NCI-H2196 treated with DMSO at 0.1 percent for 48 hours (cell line): ENCODE measurements at regions not wholly inside any gene's neighbourhood (a gene's known extent, or its start where the extent isn't known, plus 50 kb on each side); places are given as distances from the start of the nearest gene placed in this dataset.
A peak's percentile ranks its signal among the peaks of the same experiment; 100 is the strongest.
"Not testable (repeated sequence)": the region's sequence is repeated elsewhere in the genome, so short reads cannot be mapped to it uniquely, and the experiment has no call there.

Experiments used
- DNase-seq: peaks from one replicate; lab custom pipeline; 2025; ENCODE audit not compliant: unreplicated experiment; lab: John Stamatoyannopoulos, UW

GRCh38 chr3:130800829-130801228 lies 54.2 kb upstream of the PIK3R4 start:
- DNase-seq: no peak

DNA sequence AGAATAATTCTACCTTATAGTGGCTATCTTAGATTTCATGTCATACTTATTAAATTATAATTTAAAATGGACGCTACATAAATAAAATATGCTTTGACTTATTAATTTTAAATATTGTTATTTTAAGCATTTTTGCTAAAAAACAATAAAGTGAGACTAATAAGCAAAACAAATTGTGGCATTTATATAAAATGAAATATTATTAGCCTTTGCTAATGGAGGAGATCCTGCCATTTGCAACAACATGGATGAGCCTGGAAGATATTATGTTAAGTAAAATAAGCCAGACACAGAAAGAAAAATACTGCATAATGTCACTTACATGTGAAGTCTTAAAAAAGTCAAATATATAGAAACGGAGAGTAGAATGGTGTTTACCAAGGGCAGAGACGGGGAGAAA lies 54.8 kb upstream of the PIK3R4 start:
- no peak for DNase-seq

GRCh38 chr3:130811557-130811956 lies 64.9 kb upstream of the PIK3R4 start:
- peak; percentile 38 for DNase-seq

GRCh38 chr3:130814691-130815472 lies 68.3 kb upstream of the PIK3R4 start:
- DNase-seq: no peak

- DNase-seq: no peak
Measured at GRCh38 chr3:130816561-130817445, 70.2 kb upstream of the PIK3R4 start.

GRCh38 chr3:130818066-130818465 lies 71.4 kb upstream of the PIK3R4 start:
- DNase-seq: not testable (repeated sequence)

DNA sequence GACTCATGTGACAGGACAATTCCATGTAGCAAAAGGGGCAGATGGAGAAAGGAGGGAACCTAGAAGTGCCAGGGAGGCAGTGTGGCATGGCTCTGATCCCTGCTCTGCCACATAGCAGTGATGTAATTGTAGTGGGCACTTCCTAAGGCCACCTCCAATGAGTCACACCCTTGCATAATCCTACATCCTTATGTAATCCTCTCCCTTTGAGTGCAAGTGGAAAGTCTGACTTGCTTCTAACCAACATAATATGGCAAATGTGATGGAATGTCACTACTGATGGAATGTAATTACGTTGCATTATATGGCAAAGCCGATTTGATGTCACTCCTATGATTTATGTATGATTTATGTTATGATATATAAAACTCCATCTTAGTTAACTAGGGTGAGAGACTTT lies 72.9 kb upstream of the ATP2C1 start:
- no peak for DNase-seq

DNA sequence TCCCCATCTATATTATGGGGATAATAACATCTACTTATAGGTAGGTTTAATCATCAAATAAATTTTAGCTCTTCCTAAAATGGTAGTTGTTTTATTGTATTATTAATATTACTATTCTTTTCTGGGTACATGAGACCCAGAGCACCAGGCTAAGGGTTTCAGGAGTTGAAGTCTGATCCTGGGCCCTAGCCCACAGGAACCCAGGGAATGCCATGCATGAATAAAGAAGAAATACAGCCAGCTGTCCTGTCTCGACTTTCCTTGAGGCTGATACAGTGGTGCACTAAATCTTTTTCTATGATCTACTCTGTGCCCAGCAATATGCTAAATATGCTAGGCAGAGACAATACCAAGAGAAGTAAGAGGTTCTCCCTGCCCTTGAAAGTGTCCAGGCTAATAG lies 72.1 kb upstream of the ATP2C1 start:
- no peak for DNase-seq

- no peak for DNase-seq
Measured at GRCh38 chr3:130823241-130823884, 70.5 kb upstream of the ATP2C1 start.

DNA sequence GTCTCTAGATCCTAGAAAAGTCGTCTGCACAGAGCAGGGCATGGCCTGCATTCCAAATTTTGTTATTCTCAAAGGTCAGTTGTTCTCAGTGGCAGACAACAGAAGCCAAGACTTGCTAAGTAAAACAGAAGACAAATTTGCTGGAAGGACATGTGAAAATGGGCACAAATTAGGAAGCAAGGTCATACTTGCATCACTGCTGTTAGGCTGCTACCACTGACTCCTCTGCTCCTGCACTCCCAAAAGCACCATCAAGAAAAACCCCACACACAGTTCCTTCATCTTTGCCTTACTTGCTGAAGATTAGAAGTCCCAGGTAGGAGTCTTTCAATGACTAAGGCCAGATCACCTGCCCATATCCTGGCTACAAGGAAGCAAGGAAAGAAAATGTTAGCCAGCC lies 69.9 kb upstream of the ATP2C1 start:
- no peak for DNase-seq

- no peak for DNase-seq
Measured at GRCh38 chr3:130825762-130826299, 68.1 kb upstream of the ATP2C1 start.

DNA sequence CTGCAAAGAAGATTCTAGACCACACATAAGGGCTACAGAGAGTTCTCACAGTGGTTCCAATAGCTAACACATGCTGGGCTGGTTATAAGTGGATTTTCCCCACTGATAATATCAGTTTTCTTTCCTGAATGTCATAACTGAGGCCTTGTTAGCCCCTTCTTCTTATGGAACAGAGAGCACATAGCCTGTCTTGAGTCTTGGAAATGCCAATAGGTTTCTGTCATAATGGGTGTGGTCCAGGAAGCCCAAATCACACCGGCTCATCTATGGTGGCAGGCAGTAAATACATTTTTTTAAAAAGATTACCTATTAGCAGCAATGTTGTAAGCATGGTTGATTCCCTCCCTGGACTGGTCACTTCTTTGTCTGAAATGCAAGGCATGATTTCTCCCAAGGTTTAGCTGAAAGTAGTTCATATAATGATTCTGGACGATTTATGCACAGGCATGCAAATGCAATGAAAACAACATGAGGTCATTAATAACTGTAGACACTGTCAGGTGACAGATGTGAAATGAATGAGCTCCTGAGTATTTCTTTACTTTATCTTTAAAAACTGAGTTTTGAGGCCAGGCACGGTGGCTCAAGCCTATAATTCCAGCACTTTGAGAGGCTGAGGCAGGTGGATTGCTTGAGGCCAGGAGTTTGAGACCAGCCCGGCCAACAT lies 67.2 kb upstream of the ATP2C1 start:
- no peak for DNase-seq

DNA sequence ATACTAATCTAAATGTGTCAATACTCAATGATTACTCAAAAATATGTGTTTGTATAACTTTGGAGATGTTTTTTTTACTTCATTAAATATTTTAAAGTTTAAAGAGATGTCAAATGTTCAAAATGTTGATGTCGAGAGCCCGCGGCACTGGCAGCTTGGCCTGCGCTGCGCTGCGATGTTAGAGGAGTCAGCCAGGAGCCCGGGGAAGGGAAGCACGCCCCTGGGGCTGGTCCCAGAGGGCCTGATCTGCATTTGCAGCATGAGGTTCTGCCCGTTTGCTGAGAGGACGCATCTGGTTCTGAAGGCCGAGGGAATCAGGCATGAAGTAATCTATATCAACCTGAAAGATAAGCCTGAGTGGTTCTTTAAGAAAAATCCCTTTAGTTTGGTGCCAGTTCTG lies 66.4 kb upstream of the ATP2C1 start:
- DNase-seq: no peak

- no peak for DNase-seq
Measured at GRCh38 chr3:130828948-130829947, 64.6 kb upstream of the ATP2C1 start.

GRCh38 chr3:130831719-130832400 lies 62.0 kb upstream of the ATP2C1 start:
- DNase-seq: no peak

DNA sequence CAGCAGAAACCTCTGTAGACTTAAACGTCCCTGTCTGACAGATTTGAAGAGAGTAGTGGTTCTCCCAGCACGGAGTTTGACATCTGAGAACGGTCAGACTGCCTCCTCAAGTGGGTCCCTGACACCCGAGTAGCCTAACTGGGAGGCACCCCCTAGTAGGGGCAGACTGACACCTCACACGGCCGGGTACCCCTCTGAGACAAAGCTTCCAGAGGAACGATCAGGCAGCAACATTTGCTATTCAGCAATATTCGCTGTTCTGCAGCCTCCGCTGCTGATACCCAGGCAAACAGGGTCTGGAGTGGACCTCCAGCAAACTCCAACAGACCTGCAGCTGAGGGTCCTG lies 61.5 kb upstream of the ATP2C1 start:
- not testable (repeated sequence) for DNase-seq

GRCh38 chr3:130834476-130834875 lies 59.4 kb upstream of the ATP2C1 start:
- peak; percentile 54 for DNase-seq

GRCh38 chr3:130835483-130835882 lies 58.4 kb upstream of the ATP2C1 start:
- no peak for DNase-seq

DNA sequence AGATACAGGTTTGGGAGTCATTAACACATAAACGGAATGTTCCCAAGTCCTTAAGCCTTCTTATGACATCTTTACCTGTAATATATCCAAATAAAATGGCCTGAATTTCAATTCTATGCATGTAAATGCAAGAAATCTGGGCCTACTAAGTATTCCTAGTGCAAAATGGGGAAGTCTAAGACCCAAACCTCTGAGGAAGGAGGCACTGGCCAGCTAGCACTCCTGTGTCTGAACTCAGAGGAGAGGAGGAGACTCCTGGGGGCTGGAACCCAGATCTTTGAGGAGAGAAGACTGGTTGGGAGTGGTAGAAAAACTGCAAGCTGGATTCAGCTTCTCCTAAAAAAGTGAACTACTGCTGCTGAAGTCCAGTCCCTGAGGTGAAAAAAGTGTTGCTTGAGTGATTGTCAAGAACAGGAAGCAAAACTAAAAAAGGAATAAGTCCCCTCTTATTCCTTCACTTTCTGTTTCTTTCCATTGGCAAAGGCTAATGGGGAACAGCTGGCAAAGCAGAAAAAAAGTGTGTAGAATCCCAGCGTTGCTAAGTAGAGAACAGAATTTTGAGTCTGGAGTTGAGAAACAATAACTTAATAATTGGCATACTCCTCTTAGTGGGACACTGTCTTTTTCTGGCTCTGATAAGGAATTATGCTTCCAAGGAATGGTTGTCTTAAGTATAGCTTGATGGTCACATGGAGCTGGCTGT lies 54.8 kb upstream of the ATP2C1 start:
- DNase-seq: no peak
